ENCODE measurements at regions not wholly inside any gene's neighbourhood (a gene's known extent, or its start where the extent isn't known, plus 50 kb on each side); places are given as distances from the start of the nearest gene placed in this dataset.
"Not testable (repeated sequence)": the region's sequence is repeated elsewhere in the genome, so short reads cannot be mapped to it uniquely, and the experiment has no call there.

DNA sequence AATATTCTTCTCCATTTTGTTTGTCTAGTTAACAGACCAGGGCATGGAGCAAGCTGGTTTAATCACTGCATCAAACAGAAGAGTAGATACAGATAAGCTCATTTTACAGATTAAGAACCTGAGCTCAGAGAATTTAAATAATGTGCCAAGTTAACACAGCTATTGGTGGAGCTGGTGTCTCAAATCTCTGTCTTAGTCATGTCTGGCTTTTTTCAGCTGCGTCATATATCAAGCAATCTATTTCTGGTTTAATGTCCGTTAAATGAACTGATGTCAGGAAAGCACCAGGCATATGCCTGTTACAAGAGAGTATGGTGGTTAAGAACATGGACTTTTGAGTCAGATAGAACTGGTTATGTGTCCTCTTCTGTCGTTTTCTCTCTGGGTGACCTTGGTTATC, 79.8 kb upstream of the ADGRA3 start:
- no peaks in the 10 kb centered on the region for H3K36me3 Mint-ChIP-seq
- H3K27me3 Mint-ChIP-seq = peaks cover 14% of the 10 kb centered on the region
- TF ChIP-seq, protein P1, sequence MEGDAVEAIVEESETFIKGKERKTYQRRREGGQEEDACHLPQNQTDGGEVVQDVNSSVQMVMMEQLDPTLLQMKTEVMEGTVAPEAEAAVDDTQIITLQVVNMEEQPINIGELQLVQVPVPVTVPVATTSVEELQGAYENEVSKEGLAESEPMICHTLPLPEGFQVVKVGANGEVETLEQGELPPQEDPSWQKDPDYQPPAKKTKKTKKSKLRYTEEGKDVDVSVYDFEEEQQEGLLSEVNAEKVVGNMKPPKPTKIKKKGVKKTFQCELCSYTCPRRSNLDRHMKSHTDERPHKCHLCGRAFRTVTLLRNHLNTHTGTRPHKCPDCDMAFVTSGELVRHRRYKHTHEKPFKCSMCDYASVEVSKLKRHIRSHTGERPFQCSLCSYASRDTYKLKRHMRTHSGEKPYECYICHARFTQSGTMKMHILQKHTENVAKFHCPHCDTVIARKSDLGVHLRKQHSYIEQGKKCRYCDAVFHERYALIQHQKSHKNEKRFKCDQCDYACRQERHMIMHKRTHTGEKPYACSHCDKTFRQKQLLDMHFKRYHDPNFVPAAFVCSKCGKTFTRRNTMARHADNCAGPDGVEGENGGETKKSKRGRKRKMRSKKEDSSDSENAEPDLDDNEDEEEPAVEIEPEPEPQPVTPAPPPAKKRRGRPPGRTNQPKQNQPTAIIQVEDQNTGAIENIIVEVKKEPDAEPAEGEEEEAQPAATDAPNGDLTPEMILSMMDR (conservative IDR thresholded peaks at IDR 0.05) = no peak
- no peaks in the 10 kb centered on the region for H3K9me3 Mint-ChIP-seq
- H3K27ac Mint-ChIP-seq = no peak overlapping the region
- H3K4me1 Mint-ChIP-seq (ENCODE audit: unreplicated experiment) = no peaks in the 10 kb centered on the region
- DNase-seq (ENCODE audit: extremely low spot score, unreplicated experiment) = no peak
- H3K4me3 Mint-ChIP-seq = no peak overlapping the region

DNA sequence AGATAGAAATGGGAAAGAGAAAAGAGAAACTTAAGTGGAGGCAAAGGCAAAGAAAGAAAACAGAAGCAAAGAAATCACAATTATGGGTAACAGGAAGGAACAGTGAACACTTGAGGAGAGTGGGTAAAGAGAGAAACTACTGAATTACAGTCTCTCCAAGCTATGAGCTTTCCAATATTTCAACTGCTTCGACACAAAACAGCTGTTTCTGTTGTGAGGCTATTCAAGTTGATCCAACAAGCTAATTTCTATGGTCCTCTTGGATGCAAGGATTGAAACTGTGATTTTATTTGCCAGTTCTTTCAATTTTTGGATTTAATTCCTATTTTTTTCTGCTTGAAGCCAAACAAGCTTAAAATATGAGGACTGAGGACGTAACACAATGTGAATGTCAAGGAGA, 80.5 kb upstream of the ADGRA3 start:
- Mint-ChIP-seq H3K27ac (no peak overlapping the region), H3K4me3 (no peak overlapping the region), H3K27me3 (peaks cover 14% of the 10 kb centered on the region), H3K36me3 (no peaks in the 10 kb centered on the region), H3K9me3 (no peaks in the 10 kb centered on the region), H3K4me1 (ENCODE audit: unreplicated experiment) (no peaks in the 10 kb centered on the region)
- TF ChIP-seq, protein P1 (conservative IDR thresholded peaks at IDR 0.05) = no peak
- DNase-seq (ENCODE audit: extremely low spot score, unreplicated experiment) = no peak

DNA sequence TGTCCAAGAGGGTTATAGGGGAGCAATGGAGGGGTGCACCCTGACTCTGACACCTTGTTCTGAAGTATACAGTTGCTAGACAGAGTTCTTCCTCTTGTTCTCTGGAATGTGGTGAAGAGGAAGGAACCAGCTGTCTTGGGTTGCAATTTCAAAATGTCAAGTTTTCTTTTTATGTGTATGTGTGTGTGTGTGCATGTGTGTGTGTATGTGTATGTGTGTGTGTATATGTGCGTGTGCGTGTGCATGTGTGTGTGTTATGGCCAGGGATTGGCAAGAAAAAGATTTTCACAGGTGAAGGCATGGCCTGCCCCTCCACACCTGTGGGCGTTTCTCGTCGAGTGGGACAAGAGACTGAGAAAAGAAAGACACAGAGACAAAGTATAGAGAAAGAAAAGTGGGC, 81.6 kb upstream of the ADGRA3 start:
- Mint-ChIP-seq H3K27ac (no peak overlapping the region), H3K27me3 (peaks cover 17% of the 10 kb centered on the region), H3K4me1 (ENCODE audit: unreplicated experiment) (no peaks in the 10 kb centered on the region), H3K9me3 (no peaks in the 10 kb centered on the region), H3K4me3 (no peak overlapping the region), H3K36me3 (no peaks in the 10 kb centered on the region)
- TF ChIP-seq, protein P1 (conservative IDR thresholded peaks at IDR 0.05) = no peak
- DNase-seq (ENCODE audit: extremely low spot score, unreplicated experiment) = no peak

DNA sequence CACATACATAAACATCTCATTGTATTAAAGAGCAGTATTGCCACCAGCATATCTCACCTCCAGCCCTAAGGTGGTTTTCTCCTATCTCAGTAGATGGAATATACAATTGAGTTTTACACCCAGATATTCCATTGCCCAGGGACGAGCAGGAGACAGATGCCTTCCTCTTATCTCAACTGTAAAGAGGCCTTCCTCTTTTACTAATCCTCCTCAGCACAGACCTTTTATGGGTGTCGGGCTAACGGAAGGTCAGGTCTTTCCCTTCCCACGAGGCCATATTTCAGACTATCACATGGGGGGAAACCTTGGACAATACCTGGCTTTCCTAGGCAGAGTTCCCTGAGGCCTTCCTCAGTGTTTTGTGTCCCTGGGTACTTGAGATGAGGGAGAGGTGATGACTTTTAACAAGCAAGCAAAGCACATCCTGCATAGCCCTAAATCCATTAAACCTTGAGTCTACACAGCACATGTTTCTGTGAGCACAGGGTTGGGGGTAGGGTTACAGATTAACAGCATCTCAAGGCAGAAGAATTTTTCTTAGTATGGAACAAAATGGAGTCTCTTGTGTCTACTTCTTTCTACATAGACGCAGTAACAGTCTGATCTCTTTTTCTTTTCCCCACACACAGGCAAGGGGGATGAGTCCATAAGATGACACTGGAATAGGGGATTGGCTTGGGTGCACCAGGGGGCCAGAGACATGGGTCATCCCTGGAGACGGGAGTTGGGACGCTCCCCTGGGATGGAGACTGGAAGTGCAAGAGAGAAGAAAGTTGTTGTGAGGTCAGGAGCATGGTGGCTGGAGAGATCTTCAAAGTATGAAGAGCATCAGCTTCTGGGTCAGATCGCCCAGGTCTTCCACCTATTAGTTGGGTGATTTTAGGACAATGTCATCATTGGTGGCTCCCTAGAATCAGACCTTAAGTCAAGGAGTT, 82.5 kb upstream of the ADGRA3 start:
- not testable (repeated sequence) for H3K9me3 Mint-ChIP-seq; H3K4me3 Mint-ChIP-seq; H3K36me3 Mint-ChIP-seq; H3K4me1 Mint-ChIP-seq (ENCODE audit: unreplicated experiment); H3K27ac Mint-ChIP-seq; DNase-seq (ENCODE audit: extremely low spot score, unreplicated experiment)
- H3K27me3 Mint-ChIP-seq = peaks cover 18% of the 10 kb centered on the region

DNA sequence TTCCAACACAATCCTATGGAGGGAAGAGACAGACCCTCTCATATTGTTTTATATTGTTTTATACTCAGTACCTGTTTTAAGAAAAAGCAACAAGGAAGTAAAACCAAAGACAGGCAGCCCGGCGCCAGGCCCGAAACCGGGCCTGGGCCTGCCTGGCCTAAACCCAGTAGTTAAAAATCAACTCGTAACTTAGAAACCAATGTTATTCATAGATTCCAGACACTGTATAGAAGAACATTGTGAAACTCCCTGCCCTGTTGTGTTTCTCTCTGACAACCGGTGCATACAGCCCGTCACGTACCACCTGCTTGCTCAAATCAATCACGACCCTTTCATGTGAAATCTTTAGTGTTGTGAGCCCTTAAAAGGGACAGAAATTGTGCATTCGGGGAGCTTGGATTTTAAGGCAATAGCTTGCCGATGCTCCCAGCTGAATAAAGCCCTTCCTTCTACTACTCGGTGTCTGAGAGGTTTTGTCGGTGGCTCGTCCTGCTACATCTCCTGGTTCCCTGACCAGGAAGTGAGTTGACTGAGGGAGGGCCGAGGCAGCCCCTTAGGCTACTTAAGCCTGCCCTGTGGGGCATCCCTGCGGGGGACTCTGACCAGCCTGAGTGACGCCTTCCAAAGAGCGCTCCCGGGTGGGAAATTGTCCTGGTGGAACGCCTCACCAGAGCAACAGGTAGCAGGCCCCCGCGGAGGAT, 83.5 kb upstream of the ADGRA3 start:
- peaks cover 15% of the 10 kb centered on the region for H3K27me3 Mint-ChIP-seq
- H3K4me3 Mint-ChIP-seq; H3K9me3 Mint-ChIP-seq; H3K36me3 Mint-ChIP-seq; H3K27ac Mint-ChIP-seq; H3K4me1 Mint-ChIP-seq (ENCODE audit: unreplicated experiment); DNase-seq (ENCODE audit: extremely low spot score, unreplicated experiment): not testable (repeated sequence)

DNA sequence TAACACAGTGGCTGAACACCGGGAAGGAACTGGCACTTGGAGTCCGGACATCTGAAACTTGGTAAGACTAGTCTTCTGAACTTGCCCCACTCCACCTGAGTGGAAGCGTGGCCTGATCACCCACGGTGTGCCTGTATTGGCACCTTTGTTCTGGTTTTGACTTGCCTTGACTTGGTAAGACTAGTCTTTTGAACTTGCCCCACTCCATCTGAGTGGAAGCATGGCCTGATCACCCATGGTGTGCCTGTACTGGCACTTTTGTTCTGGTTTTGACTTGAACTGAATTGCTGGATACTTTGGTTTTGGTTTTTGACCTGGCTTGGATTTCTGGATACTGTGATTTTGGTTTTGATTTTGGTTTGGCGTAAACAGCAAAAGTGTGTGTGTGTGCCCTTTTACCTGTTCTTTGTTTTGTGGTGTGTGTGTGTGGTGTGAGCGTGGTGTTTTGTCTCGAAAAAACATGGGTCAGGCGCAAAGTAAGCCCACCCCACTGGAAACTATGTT, 84.1 kb upstream of the ADGRA3 start:
- not testable (repeated sequence) for H3K4me3 Mint-ChIP-seq; H3K9me3 Mint-ChIP-seq; H3K4me1 Mint-ChIP-seq (ENCODE audit: unreplicated experiment); DNase-seq (ENCODE audit: extremely low spot score, unreplicated experiment); H3K36me3 Mint-ChIP-seq; H3K27ac Mint-ChIP-seq
- peaks cover 15% of the 10 kb centered on the region for H3K27me3 Mint-ChIP-seq

DNA sequence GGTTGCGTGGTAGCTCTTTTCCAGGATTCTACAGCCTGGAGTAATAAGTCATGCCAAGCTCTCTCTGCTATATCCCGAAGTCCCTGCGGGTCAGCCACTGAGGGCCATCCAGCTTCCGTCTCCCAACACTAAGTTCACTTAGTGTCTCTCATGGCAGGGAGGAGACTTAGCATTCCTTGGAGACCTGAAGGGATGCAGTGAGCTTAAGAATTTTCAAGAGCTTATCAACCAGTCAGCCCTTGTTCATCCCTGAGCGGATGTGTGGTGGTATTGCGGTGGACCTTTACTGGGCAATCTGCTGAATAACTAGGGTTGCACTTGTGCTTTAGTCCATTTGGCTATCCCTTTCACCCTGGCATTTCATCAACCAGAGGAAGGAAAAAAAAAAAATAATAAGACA, 85.8 kb upstream of the ADGRA3 start:
- H3K9me3 Mint-ChIP-seq; H3K36me3 Mint-ChIP-seq; H3K27ac Mint-ChIP-seq; H3K4me1 Mint-ChIP-seq (ENCODE audit: unreplicated experiment); DNase-seq (ENCODE audit: extremely low spot score, unreplicated experiment); H3K4me3 Mint-ChIP-seq: not testable (repeated sequence)
- H3K27me3 Mint-ChIP-seq = peaks cover 12% of the 10 kb centered on the region

Measured in type B pancreatic cell (in vitro differentiated cells).